Activated CD4-positive, alpha-beta T cell treated with anti-CD3 and anti-CD28 coated beads, Interleukin-2, amount 10 ng/mL, durations not matched to agents 24 days and 14 days (primary cell): ENCODE measurements at regions not wholly inside any gene's neighbourhood (a gene's known extent, or its start where the extent isn't known, plus 50 kb on each side); places are given as distances from the start of the nearest gene placed in this dataset.

Experiments used
- DNase-seq: peaks from one replicate; pipeline ENCODE4 v3.0.0; 2022
- H3K27ac Mint-ChIP-seq: one replicate; pipeline ENCODE4 v1.8.0; 2022; ENCODE audit warnings: mild to moderate bottlenecking, mixed read lengths
- H3K27me3 Mint-ChIP-seq: one replicate; pipeline ENCODE4 v1.8.0; 2022; ENCODE audit warnings: mixed read lengths
- H3K36me3 Mint-ChIP-seq: one replicate; pipeline ENCODE4 v1.8.0; 2022; ENCODE audit warnings: low read depth, mild to moderate bottlenecking, mixed read lengths
- H3K4me1 Mint-ChIP-seq: one replicate; pipeline ENCODE4 v1.8.0; 2021; ENCODE audit warnings: mixed read lengths
- H3K4me3 Mint-ChIP-seq: one replicate; pipeline ENCODE4 v1.8.0; 2022; ENCODE audit warnings: mild to moderate bottlenecking, moderate library complexity, mixed read lengths
- H3K9me3 Mint-ChIP-seq: one replicate; pipeline ENCODE4 v1.8.0; 2021; ENCODE audit warnings: mixed read lengths
- intact Hi-C: fragments of 100-400 bp; cut with micrococcal nuclease; formaldehyde crosslinking; loops from one replicate; pipeline ENCODE4 v1.15.1; 2023

GRCh38 chr7:96407427-96407826 lies 85.5 kb upstream of the SLC25A13 start:
- no peak overlapping the region for H3K4me3 Mint-ChIP-seq
- H3K9me3 Mint-ChIP-seq = no peaks in the 10 kb centered on the region
- H3K36me3 Mint-ChIP-seq = no peaks in the 10 kb centered on the region
- H3K27ac Mint-ChIP-seq = no peak overlapping the region
- no peak for DNase-seq
- peaks cover 21% of the 10 kb centered on the region for H3K27me3 Mint-ChIP-seq
- intact Hi-C loops = no loop called here
- no peaks in the 10 kb centered on the region for H3K4me1 Mint-ChIP-seq

GRCh38 chr7:96402913-96403312 lies 81.0 kb upstream of the SLC25A13 start:
- Mint-ChIP-seq H3K27ac (no peak overlapping the region), H3K27me3 (peaks cover 26% of the 10 kb centered on the region), H3K4me1 (no peaks in the 10 kb centered on the region), H3K36me3 (no peaks in the 10 kb centered on the region), H3K9me3 (no peaks in the 10 kb centered on the region), H3K4me3 (no peak overlapping the region)
- DNase-seq = no peak
- intact Hi-C loops = no loop called here

- intact Hi-C loops = no loop called here
- no peak overlapping the region for H3K4me3 Mint-ChIP-seq
Measured at GRCh38 chr7:96401200-96401599, 79.3 kb upstream of the SLC25A13 start.

GRCh38 chr7:96400518-96400917 lies 78.6 kb upstream of the SLC25A13 start:
- no peaks in the 10 kb centered on the region for H3K9me3 Mint-ChIP-seq
- intact Hi-C loops = no loop called here
- peaks cover 23% of the 10 kb centered on the region for H3K27me3 Mint-ChIP-seq

More at GRCh38 chr7:96401200-96401599, 79.3 kb upstream of the SLC25A13 start:
- H3K27me3 Mint-ChIP-seq = peaks cover 23% of the 10 kb centered on the region
- no peaks in the 10 kb centered on the region for H3K4me1 Mint-ChIP-seq
- no peaks in the 10 kb centered on the region for H3K9me3 Mint-ChIP-seq
- no peak overlapping the region for H3K27ac Mint-ChIP-seq
- no peak for DNase-seq
- H3K36me3 Mint-ChIP-seq = no peaks in the 10 kb centered on the region

GRCh38 chr7:96400001-96400400 lies 78.1 kb upstream of the SLC25A13 start:
- H3K4me3 Mint-ChIP-seq = no peak overlapping the region
- no peak overlapping the region for H3K27ac Mint-ChIP-seq
- no peaks in the 10 kb centered on the region for H3K9me3 Mint-ChIP-seq
- H3K27me3 Mint-ChIP-seq = peaks cover 22% of the 10 kb centered on the region
- intact Hi-C loops = no loop called here
- H3K4me1 Mint-ChIP-seq = no peaks in the 10 kb centered on the region
- DNase-seq = no peak
- H3K36me3 Mint-ChIP-seq = no peaks in the 10 kb centered on the region

More at GRCh38 chr7:96400518-96400917, 78.6 kb upstream of the SLC25A13 start:
- no peaks in the 10 kb centered on the region for H3K4me1 Mint-ChIP-seq
- H3K36me3 Mint-ChIP-seq = no peaks in the 10 kb centered on the region
- DNase-seq = no peak
- H3K4me3 Mint-ChIP-seq = no peak overlapping the region
- no peak overlapping the region for H3K27ac Mint-ChIP-seq

GRCh38 chr7:96397936-96398598 lies 76.2 kb upstream of the SLC25A13 start:
- H3K4me1 Mint-ChIP-seq = no peaks in the 10 kb centered on the region
- no peak for DNase-seq
- intact Hi-C loops = no loop called here
- H3K27me3 Mint-ChIP-seq = peaks cover 14% of the 10 kb centered on the region
- H3K4me3 Mint-ChIP-seq = no peak overlapping the region
- H3K27ac Mint-ChIP-seq = no peak overlapping the region
- H3K9me3 Mint-ChIP-seq = peaks cover 4% of the 10 kb centered on the region
- H3K36me3 Mint-ChIP-seq = no peaks in the 10 kb centered on the region

- no peak for DNase-seq
- H3K4me3 Mint-ChIP-seq = no peak overlapping the region
- no peaks in the 10 kb centered on the region for H3K36me3 Mint-ChIP-seq
- no peaks in the 10 kb centered on the region for H3K4me1 Mint-ChIP-seq
- H3K27me3 Mint-ChIP-seq = peaks cover 11% of the 10 kb centered on the region
- intact Hi-C loops = no loop called here
- no peak overlapping the region for H3K27ac Mint-ChIP-seq
- no peaks in the 10 kb centered on the region for H3K9me3 Mint-ChIP-seq
Measured at GRCh38 chr7:96388620-96389383, 66.9 kb upstream of the SLC25A13 start.

- Mint-ChIP-seq H3K4me3 (no peak overlapping the region), H3K36me3 (no peaks in the 10 kb centered on the region), H3K9me3 (no peaks in the 10 kb centered on the region), H3K27ac (no peak overlapping the region), H3K27me3 (peaks cover 9% of the 10 kb centered on the region), H3K4me1 (no peaks in the 10 kb centered on the region)
- intact Hi-C loops = no loop called here
- no peak for DNase-seq
Measured at GRCh38 chr7:96388166-96388565, 66.3 kb upstream of the SLC25A13 start.

GRCh38 chr7:96380111-96380512 lies 58.2 kb upstream of the SLC25A13 start:
- H3K4me1 Mint-ChIP-seq = no peaks in the 10 kb centered on the region
- intact Hi-C loops = no loop called here
- H3K9me3 Mint-ChIP-seq = no peaks in the 10 kb centered on the region
- H3K27ac Mint-ChIP-seq = no peak overlapping the region
- no peaks in the 10 kb centered on the region for H3K36me3 Mint-ChIP-seq
- no peak for DNase-seq
- no peak overlapping the region for H3K4me3 Mint-ChIP-seq
- H3K27me3 Mint-ChIP-seq = peaks cover 9% of the 10 kb centered on the region

- Mint-ChIP-seq H3K27ac (no peak overlapping the region), H3K4me3 (no peak overlapping the region), H3K36me3 (no peaks in the 10 kb centered on the region), H3K9me3 (no peaks in the 10 kb centered on the region), H3K4me1 (no peaks in the 10 kb centered on the region), H3K27me3 (peaks cover 8% of the 10 kb centered on the region)
- DNase-seq = no peak
- intact Hi-C loops = no loop called here
Measured at GRCh38 chr7:96377399-96377798, 55.5 kb upstream of the SLC25A13 start.
